ENCODE measurements at regions not wholly inside any gene's neighbourhood (a gene's known extent, or its start where the extent isn't known, plus 50 kb on each side); places are given as distances from the start of the nearest gene placed in this dataset.

DNA sequence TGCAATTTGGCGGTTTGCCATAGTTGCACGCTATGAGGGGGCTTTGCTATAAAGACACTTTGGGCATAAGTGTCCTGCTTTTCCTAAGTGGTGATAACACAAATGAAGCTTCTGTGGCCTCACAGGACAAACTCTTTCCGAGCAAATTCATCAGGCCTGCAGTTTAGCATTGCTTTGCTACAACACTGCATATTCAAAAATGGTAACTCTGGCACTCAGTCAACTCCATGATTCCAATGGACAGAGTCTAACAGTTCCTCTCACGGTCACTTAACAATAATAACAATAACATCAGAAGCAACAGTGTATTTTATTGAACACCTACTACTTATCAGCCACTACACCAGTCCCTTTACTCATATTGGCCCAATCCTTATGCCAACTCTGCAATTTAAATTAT, 222.5 kb downstream of the FRK start:
- TF ChIP-seq, protein P1, sequence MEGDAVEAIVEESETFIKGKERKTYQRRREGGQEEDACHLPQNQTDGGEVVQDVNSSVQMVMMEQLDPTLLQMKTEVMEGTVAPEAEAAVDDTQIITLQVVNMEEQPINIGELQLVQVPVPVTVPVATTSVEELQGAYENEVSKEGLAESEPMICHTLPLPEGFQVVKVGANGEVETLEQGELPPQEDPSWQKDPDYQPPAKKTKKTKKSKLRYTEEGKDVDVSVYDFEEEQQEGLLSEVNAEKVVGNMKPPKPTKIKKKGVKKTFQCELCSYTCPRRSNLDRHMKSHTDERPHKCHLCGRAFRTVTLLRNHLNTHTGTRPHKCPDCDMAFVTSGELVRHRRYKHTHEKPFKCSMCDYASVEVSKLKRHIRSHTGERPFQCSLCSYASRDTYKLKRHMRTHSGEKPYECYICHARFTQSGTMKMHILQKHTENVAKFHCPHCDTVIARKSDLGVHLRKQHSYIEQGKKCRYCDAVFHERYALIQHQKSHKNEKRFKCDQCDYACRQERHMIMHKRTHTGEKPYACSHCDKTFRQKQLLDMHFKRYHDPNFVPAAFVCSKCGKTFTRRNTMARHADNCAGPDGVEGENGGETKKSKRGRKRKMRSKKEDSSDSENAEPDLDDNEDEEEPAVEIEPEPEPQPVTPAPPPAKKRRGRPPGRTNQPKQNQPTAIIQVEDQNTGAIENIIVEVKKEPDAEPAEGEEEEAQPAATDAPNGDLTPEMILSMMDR (IDR thresholded peaks at IDR 0.05; ENCODE audit: insufficient read depth, low read depth, low read length): no peak
- TF ChIP-seq EZH2 (IDR thresholded peaks at IDR 0.05; ENCODE audit: insufficient read depth, low read length): no peak

Data from astrocyte (in vitro differentiated cells and primary cell).